Uterus (tissue), 2 donors: ENCODE measurements at regions not wholly inside any gene's neighbourhood (a gene's known extent, or its start where the extent isn't known, plus 50 kb on each side); places are given as distances from the start of the nearest gene placed in this dataset.

Source experiments
- POLR2A ChIP-seq, 2 donors: fragments of 450-650 bp; IDR thresholded peaks; one replicate each; pipeline ENCODE4 v1.6.1; 2016; ENCODE audit warnings: antibody characterized with exemption in 2 of 2, mild to moderate bottlenecking in 1 of 2, moderate library complexity in 1 of 2
- TF ChIP-seq, protein P1 (sequence below), 4 experiments: fragments of 200-600 bp in 2 of 4; fragments of 450-650 bp in 2 of 4; sonication (generic) in 2 of 4; IDR thresholded peaks; one replicate each; pipeline ENCODE4 v1.5.1; 2016 to 2019; ENCODE audit warnings: antibody characterized with exemption in 4 of 4, mild to moderate bottlenecking in 2 of 4, moderate library complexity in 1 of 4

DNA sequence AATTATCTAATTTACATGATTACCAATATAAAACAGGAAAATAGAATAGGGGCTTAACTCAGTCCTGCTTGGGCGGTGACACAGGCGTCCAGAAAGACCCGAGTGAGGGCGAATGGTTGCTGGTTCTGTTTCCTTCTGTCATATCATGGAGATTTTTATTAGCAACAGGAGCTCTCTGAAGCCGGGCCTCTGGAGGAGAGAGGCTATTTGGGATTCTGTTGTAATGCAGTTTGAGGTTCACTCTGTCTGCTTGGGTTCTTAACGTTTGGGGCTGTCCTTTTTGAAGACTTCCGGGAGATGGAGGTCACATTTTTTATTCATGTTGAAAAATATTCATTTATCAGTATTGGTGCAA lies 115.7 kb upstream of the ZNF536 start:
- TF ChIP-seq, protein P1, sequence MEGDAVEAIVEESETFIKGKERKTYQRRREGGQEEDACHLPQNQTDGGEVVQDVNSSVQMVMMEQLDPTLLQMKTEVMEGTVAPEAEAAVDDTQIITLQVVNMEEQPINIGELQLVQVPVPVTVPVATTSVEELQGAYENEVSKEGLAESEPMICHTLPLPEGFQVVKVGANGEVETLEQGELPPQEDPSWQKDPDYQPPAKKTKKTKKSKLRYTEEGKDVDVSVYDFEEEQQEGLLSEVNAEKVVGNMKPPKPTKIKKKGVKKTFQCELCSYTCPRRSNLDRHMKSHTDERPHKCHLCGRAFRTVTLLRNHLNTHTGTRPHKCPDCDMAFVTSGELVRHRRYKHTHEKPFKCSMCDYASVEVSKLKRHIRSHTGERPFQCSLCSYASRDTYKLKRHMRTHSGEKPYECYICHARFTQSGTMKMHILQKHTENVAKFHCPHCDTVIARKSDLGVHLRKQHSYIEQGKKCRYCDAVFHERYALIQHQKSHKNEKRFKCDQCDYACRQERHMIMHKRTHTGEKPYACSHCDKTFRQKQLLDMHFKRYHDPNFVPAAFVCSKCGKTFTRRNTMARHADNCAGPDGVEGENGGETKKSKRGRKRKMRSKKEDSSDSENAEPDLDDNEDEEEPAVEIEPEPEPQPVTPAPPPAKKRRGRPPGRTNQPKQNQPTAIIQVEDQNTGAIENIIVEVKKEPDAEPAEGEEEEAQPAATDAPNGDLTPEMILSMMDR (IDR thresholded peaks at IDR 0.05), result no peak
- TF ChIP-seq POLR2A (IDR thresholded peaks at IDR 0.05), result no peak
